ENCODE measurements at regions not wholly inside any gene's neighbourhood (a gene's known extent, or its start where the extent isn't known, plus 50 kb on each side); places are given as distances from the start of the nearest gene placed in this dataset.

DNA sequence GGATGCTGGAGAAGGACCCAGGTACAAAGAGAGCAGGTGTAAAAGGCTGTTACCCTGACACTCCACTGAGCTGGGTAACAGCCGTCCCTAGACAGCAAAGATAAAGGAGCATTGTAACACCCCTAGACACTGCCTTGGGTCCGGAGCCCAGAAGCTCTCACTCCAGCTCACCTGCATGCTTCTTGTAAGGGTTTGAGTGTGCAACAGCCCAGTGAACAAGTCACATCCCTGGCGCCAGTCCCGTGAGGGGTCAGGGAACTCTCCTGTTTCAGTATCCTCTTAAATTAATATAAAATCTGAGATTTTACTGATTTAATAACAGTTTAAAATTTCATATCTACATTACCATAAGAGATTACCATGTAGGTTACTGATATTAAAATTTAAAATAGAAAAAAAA is 124.8 kb upstream of the LMO3 start:
- no peaks in the 10 kb centered on the region for H3K4me1 Mint-ChIP-seq (ENCODE audit: low read depth)
- H3K27me3 Mint-ChIP-seq = no peaks in the 10 kb centered on the region
- no peak for DNase-seq (ENCODE audit: low spot score, unreplicated experiment)
- H3K27ac Mint-ChIP-seq = no peak overlapping the region
- H3K9me3 Mint-ChIP-seq (ENCODE audit: low read depth) = no peaks in the 10 kb centered on the region
- TF ChIP-seq CTCF (IDR thresholded peaks at IDR 0.05; ENCODE audit: unreplicated experiment) = no peak
- no peaks in the 10 kb centered on the region for H3K36me3 Mint-ChIP-seq (ENCODE audit: insufficient read depth)
- no peak overlapping the region for H3K4me3 Mint-ChIP-seq (ENCODE audit: low read depth)

- no peak for DNase-seq (ENCODE audit: low spot score, unreplicated experiment)
- Mint-ChIP-seq H3K4me1 (ENCODE audit: low read depth) (no peaks in the 10 kb centered on the region), H3K36me3 (ENCODE audit: insufficient read depth) (no peaks in the 10 kb centered on the region), H3K9me3 (ENCODE audit: low read depth) (no peaks in the 10 kb centered on the region), H3K27ac (no peak overlapping the region), H3K4me3 (ENCODE audit: low read depth) (no peak overlapping the region), H3K27me3 (no peaks in the 10 kb centered on the region)
- TF ChIP-seq CTCF (IDR thresholded peaks at IDR 0.05; ENCODE audit: unreplicated experiment) = no peak
Observed at GRCh38 chr12:16726879-16727278, 120.9 kb upstream of the LMO3 start.

GRCh38 chr12:16719713-16720416 is 113.9 kb upstream of the LMO3 start:
- H3K9me3 Mint-ChIP-seq (ENCODE audit: low read depth) = no peaks in the 10 kb centered on the region
- no peaks in the 10 kb centered on the region for H3K36me3 Mint-ChIP-seq (ENCODE audit: insufficient read depth)
- no peak overlapping the region for H3K4me3 Mint-ChIP-seq (ENCODE audit: low read depth)
- TF ChIP-seq CTCF (IDR thresholded peaks at IDR 0.05; ENCODE audit: unreplicated experiment) = no peak
- no peaks in the 10 kb centered on the region for H3K27me3 Mint-ChIP-seq
- DNase-seq (ENCODE audit: low spot score, unreplicated experiment) = no peak
- peaks cover 16% of the 10 kb centered on the region for H3K4me1 Mint-ChIP-seq (ENCODE audit: low read depth)
- H3K27ac Mint-ChIP-seq = no peak overlapping the region

DNA sequence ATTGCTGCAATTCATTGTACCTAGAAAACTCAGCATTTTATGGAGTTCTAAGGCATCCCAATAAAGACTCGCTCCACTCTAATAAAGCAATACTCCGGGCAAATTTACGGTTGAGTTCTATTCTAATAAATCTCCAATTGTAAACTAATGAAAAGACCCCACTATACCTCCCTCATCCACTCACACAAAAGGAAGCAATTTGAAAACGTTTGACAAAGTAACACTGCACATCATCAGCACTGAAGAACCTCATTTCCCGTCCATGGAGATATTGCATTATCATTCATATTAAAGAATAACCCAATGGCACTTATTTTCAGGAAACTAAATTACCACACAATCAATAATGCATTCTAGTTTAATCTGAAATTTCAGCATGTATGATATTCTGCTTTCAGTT is 111.0 kb upstream of the LMO3 start:
- Mint-ChIP-seq H3K27me3 (no peaks in the 10 kb centered on the region), H3K4me3 (ENCODE audit: low read depth) (no peak overlapping the region), H3K4me1 (ENCODE audit: low read depth) (peaks cover 16% of the 10 kb centered on the region), H3K9me3 (ENCODE audit: low read depth) (peaks cover 4% of the 10 kb centered on the region), H3K36me3 (ENCODE audit: insufficient read depth) (no peaks in the 10 kb centered on the region), H3K27ac (no peak overlapping the region)
- DNase-seq (ENCODE audit: low spot score, unreplicated experiment) = no peak
- TF ChIP-seq CTCF (IDR thresholded peaks at IDR 0.05; ENCODE audit: unreplicated experiment) = no peak

GRCh38 chr12:16692099-16692498 is 86.1 kb upstream of the LMO3 start:
- Mint-ChIP-seq H3K4me3 (ENCODE audit: low read depth) (no peak overlapping the region), H3K36me3 (ENCODE audit: insufficient read depth) (peaks cover 1% of the 10 kb centered on the region), H3K4me1 (ENCODE audit: low read depth) (peaks cover 11% of the 10 kb centered on the region), H3K27me3 (no peaks in the 10 kb centered on the region), H3K27ac (no peak overlapping the region), H3K9me3 (ENCODE audit: low read depth) (peaks cover 4% of the 10 kb centered on the region)
- no peak for TF ChIP-seq CTCF (IDR thresholded peaks at IDR 0.05; ENCODE audit: unreplicated experiment)
- DNase-seq (ENCODE audit: low spot score, unreplicated experiment) = no peak

Measured in progenitor cell of endocrine pancreas (in vitro differentiated cells).